Stimulated activated naive CD8-positive, alpha-beta T cell treated with anti-CD3 and anti-CD28 coated beads, Interleukin-15, amount 100 ng/mL, for 72 hours (primary cell): ENCODE measurements at regions not wholly inside any gene's neighbourhood (a gene's known extent, or its start where the extent isn't known, plus 50 kb on each side); places are given as distances from the start of the nearest gene placed in this dataset.
A peak's percentile ranks its signal among the peaks of the same experiment; 100 is the strongest.

Experiments
- ATAC-seq: fragments of 150-1000 bp; cut with Tn5 transposase; 2 replicates; pipeline ENCODE4 v1.10.0; 2021; ENCODE audit warnings: mild to moderate bottlenecking, moderate library complexity
- DNase-seq, 2 donors: peaks; one replicate each; pipeline ENCODE4 v3.0.0; 2021 to 2022
- H3K27ac Mint-ChIP-seq, 2 donors: one replicate each; pipeline ENCODE4 v1.8.0; 2022; ENCODE audit warnings: mild to moderate bottlenecking in 2 of 2, mixed read lengths in 2 of 2, moderate library complexity in 2 of 2
- H3K27me3 Mint-ChIP-seq: one replicate; pipeline ENCODE4 v1.8.0; 2022; ENCODE audit warnings: mixed read lengths
- H3K4me1 Mint-ChIP-seq: one replicate; pipeline ENCODE4 v1.8.0; 2022; ENCODE audit warnings: mild to moderate bottlenecking, mixed read lengths
- H3K4me3 Mint-ChIP-seq, 2 donors: one replicate each; pipeline ENCODE4 v1.8.0; 2022; ENCODE audit warnings: mild to moderate bottlenecking in 2 of 2, mixed read lengths in 2 of 2, moderate library complexity in 1 of 2
- H3K9me3 Mint-ChIP-seq, 2 donors: one replicate each; pipeline ENCODE4 v1.8.0; 2022; ENCODE audit warnings: mixed read lengths in 2 of 2

GRCh38 chr19:30173593-30174356 is 198.4 kb upstream of the ZNF536 start:
- Mint-ChIP-seq H3K27ac (no peak overlapping the region), H3K4me3 (no peak overlapping the region)

GRCh38 chr19:30174357-30174645 is 197.9 kb upstream of the ZNF536 start:
- H3K27me3 Mint-ChIP-seq, result peaks cover 7% of the 10 kb centered on the region
- ATAC-seq (no peak), DNase-seq (no peak)
- no peak overlapping the region for H3K27ac Mint-ChIP-seq
- H3K4me1 Mint-ChIP-seq, result no peaks in the 10 kb centered on the region
- no peak overlapping the region for H3K4me3 Mint-ChIP-seq
- H3K9me3 Mint-ChIP-seq, result peaks cover 7 to 29% of the 10 kb centered on the region in 2 donors

More at GRCh38 chr19:30173593-30174356, 198.4 kb upstream of the ZNF536 start:
- no peaks in the 10 kb centered on the region for H3K4me1 Mint-ChIP-seq
- peaks cover 7% of the 10 kb centered on the region for H3K27me3 Mint-ChIP-seq
- peaks cover 5 to 24% of the 10 kb centered on the region in 2 donors for H3K9me3 Mint-ChIP-seq
- ATAC-seq (no peak), DNase-seq (no peak)

- ATAC-seq (no peak), DNase-seq (no peak)
- H3K27ac Mint-ChIP-seq, result no peak overlapping the region
- H3K4me1 Mint-ChIP-seq, result no peaks in the 10 kb centered on the region
- H3K27me3 Mint-ChIP-seq, result peaks cover 7% of the 10 kb centered on the region
- H3K4me3 Mint-ChIP-seq, result no peak overlapping the region
- H3K9me3 Mint-ChIP-seq, result peaks cover 12 to 34% of the 10 kb centered on the region in 2 donors
Observed at GRCh38 chr19:30174791-30175190, 197.4 kb upstream of the ZNF536 start.

DNA sequence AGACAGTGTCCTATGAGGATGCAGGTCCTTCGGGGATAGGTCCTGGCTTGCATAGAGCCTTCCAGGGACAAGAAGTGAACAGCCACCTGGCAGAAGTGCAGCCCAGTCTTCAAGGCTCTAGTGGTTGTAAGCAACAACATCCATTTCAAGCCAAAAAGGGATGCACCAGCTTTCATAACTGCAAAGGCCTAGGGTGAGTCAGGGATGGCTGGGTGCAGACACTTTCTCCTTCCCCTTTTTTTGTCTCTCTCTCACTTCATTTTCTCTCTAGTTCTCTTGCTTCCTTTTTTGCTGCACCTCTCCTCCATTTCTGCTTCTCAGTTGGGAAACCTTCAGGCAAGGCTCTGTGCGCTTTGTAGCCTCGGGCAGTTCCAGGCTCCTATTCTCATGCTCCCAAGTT is 196.2 kb upstream of the ZNF536 start:
- Mint-ChIP-seq H3K9me3 (peaks cover 19 to 37% of the 10 kb centered on the region in 2 donors), H3K27me3 (peaks cover 7% of the 10 kb centered on the region), H3K27ac (no peak overlapping the region), H3K4me3 (no peak overlapping the region), H3K4me1 (no peaks in the 10 kb centered on the region)
- ATAC-seq, result no peak
- DNase-seq, result no peak

DNA sequence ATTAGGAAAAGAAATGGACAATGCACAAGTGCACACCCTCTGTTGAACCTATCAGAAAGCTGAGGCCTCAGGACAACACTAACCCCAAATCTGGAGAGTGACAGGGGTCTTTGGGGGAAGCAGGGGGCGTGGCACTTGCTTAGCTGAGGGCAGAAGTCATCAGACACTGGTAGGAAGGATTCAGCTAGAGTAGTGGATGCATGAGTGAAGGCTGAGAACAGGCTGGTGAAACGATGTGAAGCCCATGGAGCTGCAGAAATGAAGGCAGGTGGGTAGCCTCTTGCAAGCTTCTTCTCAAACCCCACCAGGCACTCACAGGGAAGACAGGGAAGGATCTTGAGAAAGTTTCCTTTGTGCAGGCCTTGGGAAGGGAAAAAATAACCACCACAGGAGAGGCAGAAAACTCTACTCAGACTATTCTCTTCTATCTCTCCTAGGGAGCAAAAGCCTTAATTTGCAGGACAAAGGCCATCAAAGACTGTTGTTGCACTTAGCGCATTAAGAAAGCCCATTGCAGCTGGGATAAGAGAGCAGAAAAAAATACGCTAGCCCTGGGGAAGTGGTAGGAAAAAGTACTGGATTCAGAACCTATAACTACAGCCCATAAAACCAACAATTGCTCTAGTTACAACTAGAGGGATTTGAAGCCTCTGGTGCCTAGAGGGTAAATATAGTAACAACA is 193.3 kb upstream of the ZNF536 start:
- Mint-ChIP-seq H3K9me3 (peaks cover 30 to 52% of the 10 kb centered on the region in 2 donors), H3K27ac (no peak overlapping the region), H3K4me1 (no peaks in the 10 kb centered on the region)

DNA sequence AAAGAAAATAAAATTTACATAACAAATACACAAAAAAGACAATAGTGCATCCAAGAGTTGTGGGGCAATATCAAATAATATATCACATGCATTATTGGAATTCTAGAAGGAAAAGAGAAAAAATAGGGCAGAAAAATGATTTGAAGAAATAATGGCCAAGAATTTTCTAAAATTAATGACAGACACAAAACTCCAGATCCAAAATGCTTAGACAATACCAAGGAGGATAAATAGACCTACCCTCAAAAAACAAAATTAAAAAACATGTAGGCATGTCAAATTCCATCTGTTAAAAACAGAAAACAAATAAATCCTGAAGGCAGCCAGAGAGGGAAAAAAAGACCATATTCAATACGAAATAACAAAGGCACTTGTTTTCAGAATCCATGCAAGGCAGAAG is 191.5 kb upstream of the ZNF536 start:
- Mint-ChIP-seq H3K4me1 (no peaks in the 10 kb centered on the region), H3K9me3 (peaks cover 36 to 58% of the 10 kb centered on the region in 2 donors), H3K27ac (no peak overlapping the region), H3K4me3 (no peak overlapping the region), H3K27me3 (peaks cover 7% of the 10 kb centered on the region)
- DNase-seq, result no peak
- no peak for ATAC-seq

More for the DNA sequence above, 193.3 kb upstream of the ZNF536 start:
- H3K4me3 Mint-ChIP-seq, result no peak overlapping the region
- H3K27me3 Mint-ChIP-seq, result peaks cover 7% of the 10 kb centered on the region
- DNase-seq, result no peak
- ATAC-seq, result no peak

DNA sequence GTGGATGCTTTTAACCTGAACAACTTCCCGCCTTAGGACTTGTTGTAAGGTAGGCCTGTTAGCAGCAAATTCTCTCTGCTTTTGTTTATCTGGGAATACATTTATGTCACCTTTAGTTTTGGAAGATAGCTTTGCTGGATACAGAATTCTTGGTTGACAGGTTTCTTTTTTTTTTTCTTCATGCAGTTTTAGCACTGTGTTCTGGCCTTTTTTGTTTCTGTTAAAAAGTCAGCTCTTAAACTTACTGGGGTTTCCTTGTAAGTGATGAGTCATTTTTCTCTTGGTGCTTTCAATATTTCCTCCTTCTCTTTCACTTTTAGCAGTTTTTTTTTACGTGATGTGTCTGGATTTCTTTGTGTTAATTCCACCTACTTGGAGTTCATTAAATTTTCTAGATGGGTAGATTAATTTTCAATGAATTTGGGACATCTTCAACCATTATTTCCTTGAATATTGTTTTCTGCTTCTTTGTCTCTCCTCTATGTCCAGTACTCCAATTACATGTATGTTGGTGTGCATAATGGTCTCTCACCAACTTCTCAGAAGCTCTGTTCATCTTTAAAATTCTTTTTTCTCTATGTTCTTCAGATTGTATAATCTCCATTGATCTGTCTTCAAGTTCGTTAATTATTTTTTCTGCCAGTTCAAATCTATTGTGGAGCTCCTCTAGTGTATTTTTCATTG is 188.2 kb upstream of the ZNF536 start:
- no peak for DNase-seq
- H3K9me3 Mint-ChIP-seq, result peaks cover 36 to 42% of the 10 kb centered on the region in 2 donors
- no peak overlapping the region for H3K27ac Mint-ChIP-seq
- H3K4me3 Mint-ChIP-seq, result no peak overlapping the region
- no peaks in the 10 kb centered on the region for H3K4me1 Mint-ChIP-seq
- ATAC-seq, result no peak
- no peaks in the 10 kb centered on the region for H3K27me3 Mint-ChIP-seq

DNA sequence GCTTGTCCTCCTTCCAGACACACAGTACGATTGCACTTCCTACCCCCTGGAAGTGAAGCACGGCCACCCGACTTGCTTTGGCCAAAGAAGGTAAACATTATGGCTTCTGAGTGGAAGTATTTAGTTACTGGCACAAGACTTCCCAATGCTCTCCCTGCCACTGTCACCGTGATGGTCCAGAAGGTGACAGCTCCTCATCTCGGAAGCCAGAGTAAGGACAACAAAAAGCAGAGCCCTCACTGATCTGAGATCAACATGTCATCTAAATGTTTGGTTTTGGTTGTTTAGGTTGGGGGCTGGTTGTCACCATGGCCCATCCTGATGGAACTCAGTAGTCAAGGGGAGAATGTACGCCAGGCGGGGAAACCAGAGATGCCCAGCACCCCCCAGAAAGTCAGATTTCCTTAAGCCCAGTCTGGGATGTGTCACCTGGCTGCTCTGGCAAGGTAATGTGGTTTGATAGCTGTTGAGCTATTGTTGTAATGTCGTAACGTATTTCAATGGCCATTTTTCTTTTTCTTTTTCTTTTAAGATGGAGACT is 170.1 kb upstream of the ZNF536 start:
- peaks cover 0 to 7% of the 10 kb centered on the region in 2 donors for H3K9me3 Mint-ChIP-seq
- no peak overlapping the region for H3K27ac Mint-ChIP-seq
- no peaks in the 10 kb centered on the region for H3K27me3 Mint-ChIP-seq
- ATAC-seq (no peak), DNase-seq (no peak)
- H3K4me3 Mint-ChIP-seq, result no peak overlapping the region
- H3K4me1 Mint-ChIP-seq, result no peaks in the 10 kb centered on the region

DNA sequence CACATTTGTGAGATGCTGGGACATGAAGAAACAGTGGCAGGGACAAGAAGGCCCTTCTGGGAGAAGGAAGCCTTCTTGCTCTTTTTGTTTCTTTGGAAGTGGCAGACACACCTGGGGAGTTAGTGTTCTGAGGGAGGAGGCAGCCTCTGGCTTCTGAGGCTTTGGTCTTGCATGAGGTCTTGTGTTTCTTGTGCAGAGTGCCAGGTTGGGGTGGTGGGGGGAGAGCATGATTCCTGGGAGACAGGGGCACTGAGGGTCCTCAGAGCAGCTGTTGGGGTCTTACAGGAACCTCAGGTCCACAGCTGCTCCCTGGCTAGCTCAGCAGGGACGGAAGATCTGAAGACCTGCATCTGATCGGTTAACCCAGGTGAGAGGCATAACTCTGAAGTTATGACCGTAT is 167.5 kb upstream of the ZNF536 start:
- H3K4me3 Mint-ChIP-seq, result no peak overlapping the region
- peaks cover 7% of the 10 kb centered on the region for H3K27me3 Mint-ChIP-seq
- no peaks in the 10 kb centered on the region for H3K9me3 Mint-ChIP-seq
- no peaks in the 10 kb centered on the region for H3K4me1 Mint-ChIP-seq
- H3K27ac Mint-ChIP-seq, result no peak overlapping the region
- no peak for ATAC-seq
- DNase-seq, result no peak

GRCh38 chr19:30206187-30206586 is 166.0 kb upstream of the ZNF536 start:
- no peak overlapping the region for H3K27ac Mint-ChIP-seq
- H3K4me1 Mint-ChIP-seq, result no peaks in the 10 kb centered on the region
- no peak overlapping the region for H3K4me3 Mint-ChIP-seq

DNA sequence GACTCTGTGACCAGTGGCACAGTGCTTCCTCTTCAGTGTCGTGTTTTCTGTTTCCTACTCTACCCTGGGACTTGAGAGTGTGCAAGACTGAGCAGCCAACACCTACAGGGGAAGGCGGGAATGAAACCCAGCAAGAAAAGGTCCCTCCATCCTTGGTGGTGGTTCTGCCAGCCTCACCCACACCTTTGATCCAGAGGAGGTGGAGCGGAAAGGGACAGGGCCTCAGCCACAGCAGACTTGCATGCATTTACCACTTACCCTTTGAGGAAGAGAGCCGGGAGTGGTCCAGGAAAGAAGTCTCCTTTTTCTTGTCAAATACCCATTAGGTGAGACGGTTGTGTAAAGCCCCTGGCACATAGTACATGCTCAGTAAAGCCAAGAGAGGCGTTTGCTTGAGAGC is 164.8 kb upstream of the ZNF536 start:
- DNase-seq, result no peak
- peaks cover 15% of the 10 kb centered on the region for H3K27me3 Mint-ChIP-seq
- ATAC-seq, result no peak
- H3K4me3 Mint-ChIP-seq, result no peak overlapping the region
- H3K4me1 Mint-ChIP-seq, result no peaks in the 10 kb centered on the region
- no peaks in the 10 kb centered on the region for H3K9me3 Mint-ChIP-seq
- no peak overlapping the region for H3K27ac Mint-ChIP-seq

More at GRCh38 chr19:30206187-30206586, 166.0 kb upstream of the ZNF536 start:
- no peak for ATAC-seq
- no peak for DNase-seq
- no peaks in the 10 kb centered on the region for H3K9me3 Mint-ChIP-seq
- peaks cover 13% of the 10 kb centered on the region for H3K27me3 Mint-ChIP-seq

- Mint-ChIP-seq H3K4me3 (no peak overlapping the region), H3K4me1 (no peaks in the 10 kb centered on the region), H3K9me3 (no peaks in the 10 kb centered on the region), H3K27ac (no peak overlapping the region), H3K27me3 (peaks cover 23% of the 10 kb centered on the region)
- DNase-seq (no peak), ATAC-seq (no peak)
Observed at GRCh38 chr19:30208436-30209060, 163.6 kb upstream of the ZNF536 start.

- peaks cover 28% of the 10 kb centered on the region for H3K27me3 Mint-ChIP-seq
- ATAC-seq (no peak), DNase-seq (no peak)
- no peak overlapping the region for H3K27ac Mint-ChIP-seq
- no peak overlapping the region for H3K4me3 Mint-ChIP-seq
- H3K9me3 Mint-ChIP-seq, result no peaks in the 10 kb centered on the region
- H3K4me1 Mint-ChIP-seq, result peaks cover 4% of the 10 kb centered on the region
Observed at GRCh38 chr19:30209617-30210600, 162.3 kb upstream of the ZNF536 start.

DNA sequence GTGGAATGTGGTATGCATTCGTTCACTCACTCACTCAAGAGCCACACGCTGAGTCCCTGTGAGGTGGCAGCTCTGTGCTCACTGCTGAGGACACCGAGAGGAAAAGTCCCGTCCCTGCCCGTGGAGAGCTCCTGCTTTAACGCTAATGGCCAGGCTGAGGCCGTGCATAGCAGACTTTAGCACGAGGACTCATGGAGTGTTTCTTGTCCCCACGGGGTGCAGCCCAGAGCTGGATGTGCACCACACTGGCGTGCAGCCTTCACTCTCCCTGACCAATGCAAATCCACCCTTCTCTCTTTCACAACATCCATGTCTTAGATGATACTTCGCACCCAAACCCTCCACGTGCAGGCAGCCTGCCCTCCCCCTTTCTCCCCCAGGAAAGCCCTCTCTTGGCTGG is 159.6 kb upstream of the ZNF536 start:
- ATAC-seq, result no peak
- Mint-ChIP-seq H3K4me1 (peaks cover 6% of the 10 kb centered on the region), H3K4me3 (no peak overlapping the region), H3K9me3 (no peaks in the 10 kb centered on the region), H3K27ac (peak overlapping the region in 1 of 2 donors; percentile 28), H3K27me3 (peaks cover 47% of the 10 kb centered on the region)
- DNase-seq, result no peak
